ENCODE measurements at regions not wholly inside any gene's neighbourhood (a gene's known extent, or its start where the extent isn't known, plus 50 kb on each side); places are given as distances from the start of the nearest gene placed in this dataset.

DNA sequence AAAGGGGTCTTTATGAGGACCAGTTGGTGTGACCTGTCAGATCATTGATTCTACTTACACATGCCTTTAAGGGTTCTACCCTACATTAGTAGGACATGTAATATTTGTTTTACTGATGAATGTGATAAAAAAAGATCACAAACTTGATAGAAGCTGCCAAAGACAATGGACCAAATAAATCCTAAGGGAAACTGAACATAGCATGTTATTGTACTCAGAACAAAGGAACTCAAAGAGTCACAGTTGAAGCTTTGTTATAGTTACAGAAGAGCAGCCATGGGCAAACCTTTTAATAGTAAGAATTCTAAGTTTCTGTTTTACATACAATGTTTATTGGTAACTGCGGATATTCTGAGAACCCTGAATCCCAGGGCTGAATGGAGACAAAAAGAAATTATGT is 780.1 kb downstream of the SLITRK6 start:
- no peak for DNase-seq (ENCODE audit: low spot score in 2 of 2)
- Histone ChIP-seq H3K9me3 (peaks cover 3 to 4% of the 10 kb centered on the region in 2 donors), H3K27ac (no peak overlapping the region), H3K4me3 (no peak overlapping the region), H3K4me1 (no peaks in the 10 kb centered on the region), H3K27me3 (no peaks in the 10 kb centered on the region), H3K36me3 (no peaks in the 10 kb centered on the region)
- TF ChIP-seq POLR2AphosphoS5 (IDR thresholded peaks at IDR 0.05) (no peak), POLR2A (IDR thresholded peaks at IDR 0.05) (no peak)
- TF ChIP-seq, protein P1, sequence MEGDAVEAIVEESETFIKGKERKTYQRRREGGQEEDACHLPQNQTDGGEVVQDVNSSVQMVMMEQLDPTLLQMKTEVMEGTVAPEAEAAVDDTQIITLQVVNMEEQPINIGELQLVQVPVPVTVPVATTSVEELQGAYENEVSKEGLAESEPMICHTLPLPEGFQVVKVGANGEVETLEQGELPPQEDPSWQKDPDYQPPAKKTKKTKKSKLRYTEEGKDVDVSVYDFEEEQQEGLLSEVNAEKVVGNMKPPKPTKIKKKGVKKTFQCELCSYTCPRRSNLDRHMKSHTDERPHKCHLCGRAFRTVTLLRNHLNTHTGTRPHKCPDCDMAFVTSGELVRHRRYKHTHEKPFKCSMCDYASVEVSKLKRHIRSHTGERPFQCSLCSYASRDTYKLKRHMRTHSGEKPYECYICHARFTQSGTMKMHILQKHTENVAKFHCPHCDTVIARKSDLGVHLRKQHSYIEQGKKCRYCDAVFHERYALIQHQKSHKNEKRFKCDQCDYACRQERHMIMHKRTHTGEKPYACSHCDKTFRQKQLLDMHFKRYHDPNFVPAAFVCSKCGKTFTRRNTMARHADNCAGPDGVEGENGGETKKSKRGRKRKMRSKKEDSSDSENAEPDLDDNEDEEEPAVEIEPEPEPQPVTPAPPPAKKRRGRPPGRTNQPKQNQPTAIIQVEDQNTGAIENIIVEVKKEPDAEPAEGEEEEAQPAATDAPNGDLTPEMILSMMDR (IDR thresholded peaks at IDR 0.05) = no peak
- intact Hi-C loops (cut with DNase I; ENCODE audit: low total_unique reads) = no loop called here

DNA sequence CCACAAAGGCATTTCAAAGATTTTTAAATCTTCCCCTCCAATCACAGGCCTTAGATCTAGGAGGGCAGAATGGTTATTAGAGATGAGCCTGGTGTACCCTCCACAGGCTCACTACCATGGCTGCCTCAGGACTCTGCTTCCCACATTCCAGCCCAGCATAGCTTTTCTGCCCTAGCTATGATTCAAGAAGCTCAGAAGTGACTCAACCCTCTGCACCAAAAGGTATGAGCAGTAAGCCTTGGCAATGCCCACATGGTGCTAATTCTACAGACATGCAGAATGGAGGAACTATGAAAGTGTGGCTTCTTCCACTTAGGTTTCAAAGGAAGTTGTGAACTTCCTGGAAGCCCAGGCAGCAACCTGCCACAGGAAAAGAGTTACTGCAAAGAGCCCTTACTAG is 786.2 kb downstream of the SLITRK6 start:
- Histone ChIP-seq H3K27ac (no peak overlapping the region), H3K36me3 (no peaks in the 10 kb centered on the region), H3K9me3 (no peaks in the 10 kb centered on the region), H3K4me3 (no peak overlapping the region), H3K27me3 (no peaks in the 10 kb centered on the region), H3K4me1 (no peaks in the 10 kb centered on the region)
- intact Hi-C loops (cut with DNase I; ENCODE audit: low total_unique reads) = no loop called here
- TF ChIP-seq, protein P1 (IDR thresholded peaks at IDR 0.05) = no peak
- no peak for TF ChIP-seq POLR2AphosphoS5 (IDR thresholded peaks at IDR 0.05)
- TF ChIP-seq POLR2A (IDR thresholded peaks at IDR 0.05) = no peak
- DNase-seq (ENCODE audit: low spot score in 2 of 2) = no peak

- H3K4me1 ChIP-seq = no peaks in the 10 kb centered on the region
- H3K27ac ChIP-seq = no peak overlapping the region
- TF ChIP-seq POLR2A (IDR thresholded peaks at IDR 0.05) (no peak), POLR2AphosphoS5 (IDR thresholded peaks at IDR 0.05) (no peak)
- TF ChIP-seq, protein P1 (IDR thresholded peaks at IDR 0.05) = no peak
- H3K4me3 ChIP-seq = no peak overlapping the region
- H3K27me3 ChIP-seq = no peaks in the 10 kb centered on the region
- intact Hi-C loops (cut with DNase I; ENCODE audit: low total_unique reads) = no loop called here
- no peak for DNase-seq (ENCODE audit: low spot score in 2 of 2)
- H3K9me3 ChIP-seq = no peaks in the 10 kb centered on the region
- H3K36me3 ChIP-seq = no peaks in the 10 kb centered on the region
Observed at GRCh38 chr13:85009447-85009846, 789.8 kb downstream of the SLITRK6 start.

GRCh38 chr13:84999252-84999651 is 800.0 kb downstream of the SLITRK6 start:
- Histone ChIP-seq H3K4me1 (no peaks in the 10 kb centered on the region), H3K27ac (no peak overlapping the region), H3K9me3 (no peaks in the 10 kb centered on the region), H3K27me3 (no peaks in the 10 kb centered on the region), H3K36me3 (no peaks in the 10 kb centered on the region), H3K4me3 (no peak overlapping the region)
- TF ChIP-seq, protein P1 (IDR thresholded peaks at IDR 0.05) = no peak
- TF ChIP-seq POLR2AphosphoS5 (IDR thresholded peaks at IDR 0.05) (no peak), POLR2A (IDR thresholded peaks at IDR 0.05) (no peak)
- DNase-seq (ENCODE audit: low spot score in 2 of 2) = no peak
- intact Hi-C loops (cut with DNase I; ENCODE audit: low total_unique reads) = no loop called here

DNA sequence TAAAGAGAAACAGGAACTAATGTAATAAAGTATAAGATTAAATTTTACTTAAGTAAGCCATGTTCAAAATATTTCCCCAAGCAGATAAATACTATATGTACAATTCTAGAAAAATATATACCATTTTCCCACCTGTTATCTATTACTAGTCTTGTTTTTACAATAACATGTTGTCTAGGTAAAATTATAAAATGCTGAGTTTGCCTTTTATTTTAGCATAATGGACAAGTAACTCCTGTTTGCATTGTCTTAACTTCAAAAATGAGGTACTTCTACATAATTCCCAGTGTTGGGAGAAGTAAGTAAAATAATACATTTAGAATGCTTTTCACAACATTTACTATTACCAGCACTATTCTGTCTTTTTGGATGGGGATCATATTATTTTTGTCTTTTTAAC is 800.5 kb downstream of the SLITRK6 start:
- TF ChIP-seq POLR2AphosphoS5 (IDR thresholded peaks at IDR 0.05) (no peak), POLR2A (IDR thresholded peaks at IDR 0.05) (no peak)
- TF ChIP-seq, protein P1 (IDR thresholded peaks at IDR 0.05) = no peak
- no peak overlapping the region for H3K4me3 ChIP-seq
- no peaks in the 10 kb centered on the region for H3K9me3 ChIP-seq
- no peaks in the 10 kb centered on the region for H3K36me3 ChIP-seq
- no peaks in the 10 kb centered on the region for H3K27me3 ChIP-seq
- no peaks in the 10 kb centered on the region for H3K4me1 ChIP-seq
- H3K27ac ChIP-seq = no peak overlapping the region
- intact Hi-C loops (cut with DNase I; ENCODE audit: low total_unique reads) = no loop called here
- no peak for DNase-seq (ENCODE audit: low spot score in 2 of 2)

Data from breast epithelium (tissue), 4 donors.